Adrenal gland (tissue), 9 donors: ENCODE measurements at regions not wholly inside any gene's neighbourhood (a gene's known extent, or its start where the extent isn't known, plus 50 kb on each side); places are given as distances from the start of the nearest gene placed in this dataset.

Source experiments
- DNase-seq, 7 donors: peaks; one replicate each; pipeline ENCODE4 v3.0.0-alpha.2; 2019 to 2020
- H3K27ac ChIP-seq, 5 donors: fragments of 200-600 bp; sonication (generic) in 4 of 5; 1 replicate in 3 of 5; 2 replicates in 2 of 5; pipeline versions ENCODE4 v1.5.1 to v1.8.0; 2016 to 2020; ENCODE audit warnings: mild to moderate bottlenecking in 1 of 5
- H3K27me3 ChIP-seq: fragments of 200-600 bp; 2 replicates; pipeline ENCODE4 v1.8.0; 2021
- H3K36me3 ChIP-seq, 2 donors: fragments of 200-600 bp; replicated peaks in 1 of 2; 1 replicate in 1 of 2; 2 replicates in 1 of 2; pipeline versions ENCODE4 v1.5.1 to v1.8.0; 2018 to 2022
- H3K4me1 ChIP-seq, 2 donors: fragments of 200-600 bp; replicated peaks in 1 of 2; 1 replicate in 1 of 2; 2 replicates in 1 of 2; pipeline versions ENCODE4 v1.5.1 to v1.8.0; 2018 to 2021
- H3K4me3 ChIP-seq, 4 donors: fragments of 200-600 bp; sonication (generic) in 3 of 4; one replicate each; pipeline ENCODE4 v1.5.1; 2016 to 2018
- H3K9me3 ChIP-seq, 3 donors: fragments of 200-600 bp; sonication (generic) in 1 of 3; replicated peaks in 1 of 3; 1 replicate in 2 of 3; 2 replicates in 1 of 3; pipeline versions ENCODE4 v1.5.1 to v1.8.0; 2016 to 2021
- POLR2A ChIP-seq, 2 donors: fragments of 450-650 bp; IDR thresholded peaks; one replicate each; pipeline ENCODE4 v1.6.1; 2017; ENCODE audit warnings: antibody characterized with exemption in 2 of 2, mild to moderate bottlenecking in 2 of 2, moderate library complexity in 1 of 2
- WGBS, 4 donors: extraction: QIAGEN DNeasy Blood & Tissue Kit in 2 of 4; methylation state at CpG; one replicate each; pipeline versions ENCODE4 v1.1.5 to v1.1.7; 2013 to 2017; 5-methylcytosine and 5-hydroxymethylcytosine counted together
- intact Hi-C, 2 donors: fragments of 100-400 bp; cut with DNase I; formaldehyde crosslinking; loops; one replicate each; pipeline versions ENCODE4 v1.14.1 to v1.15.0; 2022 to 2023
- small RNA-seq, 2 donors: library from RNA; depleted of rRNA; stranded (forward); fragments of <200 nt; gene quantifications; one replicate each; pipeline ENCODE3, GENCODE V24; 2016
- TF ChIP-seq, protein P1 (sequence below), 6 experiments: fragments of 450-650 bp in 4 of 6; fragments of 200-600 bp in 2 of 6; sonication (generic) in 1 of 6; IDR thresholded peaks; 1 replicate in 5 of 6; 2 replicates in 1 of 6; pipeline versions ENCODE4 v1.5.1 to v1.8.0; 2016 to 2021; ENCODE audit warnings: antibody characterized with exemption in 6 of 6, mild to moderate bottlenecking in 2 of 6, moderate library complexity in 1 of 6
- donor health status: healthy with polysubstance abuse.
- donor health status: Bipolar disorder and iron deficiency.
- donor health status: DM: yes; HTN: yes; CAD: no.
- donor health status: DM: no; HTN: no; CAD: no.
- donor health status: DM: no; HTN: no; CAD: no.

GRCh38 chr2:117760916-117761315 is 53.6 kb upstream of the DDX18 start:
- no peak for TF ChIP-seq POLR2A (IDR thresholded peaks at IDR 0.05)
- TF ChIP-seq, protein P1, sequence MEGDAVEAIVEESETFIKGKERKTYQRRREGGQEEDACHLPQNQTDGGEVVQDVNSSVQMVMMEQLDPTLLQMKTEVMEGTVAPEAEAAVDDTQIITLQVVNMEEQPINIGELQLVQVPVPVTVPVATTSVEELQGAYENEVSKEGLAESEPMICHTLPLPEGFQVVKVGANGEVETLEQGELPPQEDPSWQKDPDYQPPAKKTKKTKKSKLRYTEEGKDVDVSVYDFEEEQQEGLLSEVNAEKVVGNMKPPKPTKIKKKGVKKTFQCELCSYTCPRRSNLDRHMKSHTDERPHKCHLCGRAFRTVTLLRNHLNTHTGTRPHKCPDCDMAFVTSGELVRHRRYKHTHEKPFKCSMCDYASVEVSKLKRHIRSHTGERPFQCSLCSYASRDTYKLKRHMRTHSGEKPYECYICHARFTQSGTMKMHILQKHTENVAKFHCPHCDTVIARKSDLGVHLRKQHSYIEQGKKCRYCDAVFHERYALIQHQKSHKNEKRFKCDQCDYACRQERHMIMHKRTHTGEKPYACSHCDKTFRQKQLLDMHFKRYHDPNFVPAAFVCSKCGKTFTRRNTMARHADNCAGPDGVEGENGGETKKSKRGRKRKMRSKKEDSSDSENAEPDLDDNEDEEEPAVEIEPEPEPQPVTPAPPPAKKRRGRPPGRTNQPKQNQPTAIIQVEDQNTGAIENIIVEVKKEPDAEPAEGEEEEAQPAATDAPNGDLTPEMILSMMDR (IDR thresholded peaks at IDR 0.05), result no peak
- no peak overlapping the region for H3K4me3 ChIP-seq
- intact Hi-C loops, result no loop called here
- H3K36me3 ChIP-seq, result no peaks in the 10 kb centered on the region
- DNase-seq, result no peak
- no peaks in the 10 kb centered on the region for H3K27me3 ChIP-seq
- H3K9me3 ChIP-seq, result no peaks in the 10 kb centered on the region
- 40 to 100% (median 75%) methylated on average over 1 of the region's 1 CpG for WGBS, 4 donors
- no peak overlapping the region for H3K27ac ChIP-seq
- H3K4me1 ChIP-seq, result no peaks in the 10 kb centered on the region

DNA sequence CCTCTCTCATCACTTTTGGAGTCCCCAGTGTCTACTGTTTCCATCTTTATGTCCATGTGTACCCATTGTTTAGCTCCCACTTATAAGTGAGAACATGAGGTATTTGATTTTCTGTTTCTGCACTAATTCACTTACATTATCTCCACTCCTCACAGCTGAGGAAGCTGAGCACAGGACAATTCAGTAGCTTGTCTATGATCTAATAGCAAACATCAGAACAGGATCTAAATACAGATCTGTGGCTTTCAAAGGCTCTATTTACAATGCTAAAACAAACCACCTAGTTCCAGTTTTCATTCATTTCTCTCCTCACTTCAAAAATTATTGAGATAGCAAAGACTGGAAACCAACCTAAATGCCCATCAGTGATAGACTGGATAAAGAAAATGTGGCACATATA is 52.0 kb upstream of the DDX18 start:
- Histone ChIP-seq H3K4me1 (no peaks in the 10 kb centered on the region), H3K27ac (no peak overlapping the region), H3K27me3 (no peaks in the 10 kb centered on the region), H3K4me3 (no peak overlapping the region), H3K9me3 (no peaks in the 10 kb centered on the region), H3K36me3 (no peaks in the 10 kb centered on the region)
- intact Hi-C loops, result no loop called here
- no peak for DNase-seq
- TF ChIP-seq, protein P1 (IDR thresholded peaks at IDR 0.05), result no peak
- TF ChIP-seq POLR2A (IDR thresholded peaks at IDR 0.05), result no peak

GRCh38 chr2:117763804-117764203 is 50.7 kb upstream of the DDX18 start:
- Histone ChIP-seq H3K4me3 (no peak overlapping the region), H3K36me3 (no peaks in the 10 kb centered on the region), H3K4me1 (no peaks in the 10 kb centered on the region), H3K27me3 (no peaks in the 10 kb centered on the region), H3K9me3 (no peaks in the 10 kb centered on the region), H3K27ac (no peak overlapping the region)
- 53 to 67% (median 59%) methylated on average over 4 of the region's 4 CpGs for WGBS, 4 donors
- TF ChIP-seq POLR2A (IDR thresholded peaks at IDR 0.05), result no peak
- TF ChIP-seq, protein P1 (IDR thresholded peaks at IDR 0.05), result no peak
- intact Hi-C loops, result no loop called here
- no peak for DNase-seq

Small RNAs in the stretch of these regions (small RNA-seq; reads per million reads assigned to genes)
- 0 reads per million in 2 donors for gene AC104408.1
- gene RNU7-190P, result 0 reads per million in 2 donors
